ENCODE measurements at regions not wholly inside any gene's neighbourhood (a gene's known extent, or its start where the extent isn't known, plus 50 kb on each side); places are given as distances from the start of the nearest gene placed in this dataset.

GRCh38 chr1:177511036-177511435, 340.3 kb downstream of the BRINP2 start:
- no peak overlapping the region for H3K27ac ChIP-seq (ENCODE audit: low read depth in 1 of 2, low read length in 2 of 2)
- H3K36me3 ChIP-seq (ENCODE audit: control insufficient read depth in 4 of 4, insufficient read depth in 3 of 4, low read depth in 1 of 4, low read length in 3 of 4): no peaks in the 10 kb centered on the region
- DNase-seq (ENCODE audit: low spot score): no peak
- H3K27me3 ChIP-seq (ENCODE audit: control insufficient read depth in 4 of 4, insufficient read depth in 4 of 4, low read length in 3 of 4): no peaks in the 10 kb centered on the region
- H3K4me1 ChIP-seq (ENCODE audit: control insufficient read depth in 4 of 4, insufficient read depth in 4 of 4, low read length in 3 of 4): no peaks in the 10 kb centered on the region
- peaks cover 0 to 6% (median 1%) of the 10 kb centered on the region in 4 donors for H3K9me3 ChIP-seq (ENCODE audit: control insufficient read depth in 4 of 4, low read length in 3 of 4)
- 69% methylated on average over 5 of the region's 5 CpGs for WGBS
- no peak overlapping the region for H3K9ac ChIP-seq (ENCODE audit: low read depth in 1 of 2, low read length in 2 of 2)
- H3K4me3 ChIP-seq (ENCODE audit: low read depth in 1 of 3, low read length in 3 of 3): no peak overlapping the region
- TF ChIP-seq JUND (IDR thresholded peaks at IDR 0.05) (no peak), GABPA (IDR thresholded peaks at IDR 0.05 in 1 of 2, conservative IDR thresholded peaks at IDR 0.05 in 1 of 2) (no peak), YY1 (IDR thresholded peaks at IDR 0.05) (no peak), RXRA (IDR thresholded peaks at IDR 0.05) (no peak), CTCF (IDR thresholded peaks at IDR 0.05; ENCODE audit: low read depth, low read length, missing input control) (no peak), ATF3 (IDR thresholded peaks at IDR 0.05) (no peak)

GRCh38 chr1:177505905-177506590, 335.3 kb downstream of the BRINP2 start:
- no peaks in the 10 kb centered on the region for H3K4me1 ChIP-seq (ENCODE audit: control insufficient read depth in 4 of 4, insufficient read depth in 4 of 4, low read length in 3 of 4)
- no peak overlapping the region for H3K9ac ChIP-seq (ENCODE audit: low read depth in 1 of 2, low read length in 2 of 2)
- H3K4me3 ChIP-seq (ENCODE audit: low read depth in 1 of 3, low read length in 3 of 3): no peak overlapping the region
- H3K36me3 ChIP-seq (ENCODE audit: control insufficient read depth in 4 of 4, insufficient read depth in 3 of 4, low read depth in 1 of 4, low read length in 3 of 4): no peaks in the 10 kb centered on the region
- no peaks in the 10 kb centered on the region for H3K27me3 ChIP-seq (ENCODE audit: control insufficient read depth in 4 of 4, insufficient read depth in 4 of 4, low read length in 3 of 4)
- 72% methylated on average over 1 of the region's 1 CpG for WGBS
- H3K27ac ChIP-seq (ENCODE audit: low read depth in 1 of 2, low read length in 2 of 2): no peak overlapping the region
- TF ChIP-seq ZBTB33 (IDR thresholded peaks at IDR 0.05): no peak
- no peak for TF ChIP-seq RXRA (IDR thresholded peaks at IDR 0.05)
- peaks cover 0 to 13% (median 2%) of the 10 kb centered on the region in 4 donors for H3K9me3 ChIP-seq (ENCODE audit: control insufficient read depth in 4 of 4, low read length in 3 of 4)
- DNase-seq (ENCODE audit: low spot score): no peak

GRCh38 chr1:177495878-177496277, 325.1 kb downstream of the BRINP2 start:
- H3K36me3 ChIP-seq (ENCODE audit: control insufficient read depth in 4 of 4, insufficient read depth in 3 of 4, low read depth in 1 of 4, low read length in 3 of 4): no peaks in the 10 kb centered on the region
- no peak for TF ChIP-seq YY1 (IDR thresholded peaks at IDR 0.05)
- no peak for TF ChIP-seq RXRA (IDR thresholded peaks at IDR 0.05)
- no peak for TF ChIP-seq MAX (IDR thresholded peaks at IDR 0.05)
- no peak for TF ChIP-seq NR2F2 (IDR thresholded peaks at IDR 0.05)
- no peak for TF ChIP-seq HNF4A (conservative IDR thresholded peaks at IDR 0.05)
- no peak for TF ChIP-seq HNF4G (IDR thresholded peaks at IDR 0.05)
- TF ChIP-seq EGR1 (IDR thresholded peaks at IDR 0.05; ENCODE audit: low read depth in 2 of 2): no peak
- TF ChIP-seq FOXA2 (IDR thresholded peaks at IDR 0.05): no peak
- no peak for TF ChIP-seq SP1 (IDR thresholded peaks at IDR 0.05)
- TF ChIP-seq ATF3 (IDR thresholded peaks at IDR 0.05): no peak
- TF ChIP-seq TAF1 (conservative IDR thresholded peaks at IDR 0.05): no peak
- TF ChIP-seq ZBTB33 (IDR thresholded peaks at IDR 0.05): no peak
- TF ChIP-seq JUND (IDR thresholded peaks at IDR 0.05): no peak
- TF ChIP-seq RAD21 (IDR thresholded peaks at IDR 0.05): no peak
- no peak for TF ChIP-seq GABPA (IDR thresholded peaks at IDR 0.05 in 1 of 2, conservative IDR thresholded peaks at IDR 0.05 in 1 of 2)
- no peak for TF ChIP-seq CTCF (IDR thresholded peaks at IDR 0.05; ENCODE audit: low read depth, low read length, missing input control)
- H3K9me3 ChIP-seq (ENCODE audit: control insufficient read depth in 4 of 4, low read length in 3 of 4): peaks cover 0 to 7% (median 1%) of the 10 kb centered on the region in 4 donors
- DNase-seq (ENCODE audit: low spot score): no peak
- WGBS: 82% methylated on average over 2 of the region's 2 CpGs
- H3K27me3 ChIP-seq (ENCODE audit: control insufficient read depth in 4 of 4, insufficient read depth in 4 of 4, low read length in 3 of 4): no peaks in the 10 kb centered on the region
- H3K9ac ChIP-seq (ENCODE audit: low read depth in 1 of 2, low read length in 2 of 2): no peak overlapping the region
- no peak overlapping the region for H3K27ac ChIP-seq (ENCODE audit: low read depth in 1 of 2, low read length in 2 of 2)
- no peaks in the 10 kb centered on the region for H3K4me1 ChIP-seq (ENCODE audit: control insufficient read depth in 4 of 4, insufficient read depth in 4 of 4, low read length in 3 of 4)
- H3K4me3 ChIP-seq (ENCODE audit: low read depth in 1 of 3, low read length in 3 of 3): no peak overlapping the region
